Fibroblast of peridontal ligament (primary cell): ENCODE measurements at regions not wholly inside any gene's neighbourhood (a gene's known extent, or its start where the extent isn't known, plus 50 kb on each side); places are given as distances from the start of the nearest gene placed in this dataset.
A peak's percentile ranks its signal among the peaks of the same experiment; 100 is the strongest.
"Not testable (repeated sequence)": the region's sequence is repeated elsewhere in the genome, so short reads cannot be mapped to it uniquely, and the experiment has no call there.

Experiments
- DNase-seq: peaks from one replicate; pipeline ENCODE4 v3.0.0-alpha.2; 2010; ENCODE audit errors: extremely low read depth

DNA sequence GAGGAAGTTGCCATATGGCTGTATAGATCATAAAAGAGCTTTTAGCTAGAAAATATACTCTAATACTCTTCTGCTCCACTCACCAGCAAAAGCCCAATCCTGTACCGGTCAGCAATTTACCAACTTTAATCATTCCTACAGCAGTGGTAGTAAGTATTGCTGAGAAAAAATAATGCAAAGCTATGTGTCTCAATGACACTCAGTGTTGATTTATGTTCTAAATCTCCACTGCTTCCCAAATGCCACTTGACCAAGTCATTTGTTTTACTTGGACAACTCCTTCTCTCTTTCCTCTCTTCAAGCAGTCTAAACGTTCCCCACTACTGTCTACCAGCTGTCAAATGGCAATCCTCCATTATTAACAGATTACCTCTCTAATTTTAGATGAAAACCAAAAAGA is 201.8 kb upstream of the GK2 start:
- DNase-seq, result no peak

GRCh38 chr4:79607979-79608378 is 200.0 kb upstream of the GK2 start:
- no peak for DNase-seq

- no peak for DNase-seq
Measured at GRCh38 chr4:79604152-79604551, 196.1 kb upstream of the GK2 start.

GRCh38 chr4:79603681-79604080 is 195.7 kb upstream of the GK2 start:
- DNase-seq, result no peak

GRCh38 chr4:79599691-79600090 is 191.7 kb upstream of the GK2 start:
- no peak for DNase-seq

DNA sequence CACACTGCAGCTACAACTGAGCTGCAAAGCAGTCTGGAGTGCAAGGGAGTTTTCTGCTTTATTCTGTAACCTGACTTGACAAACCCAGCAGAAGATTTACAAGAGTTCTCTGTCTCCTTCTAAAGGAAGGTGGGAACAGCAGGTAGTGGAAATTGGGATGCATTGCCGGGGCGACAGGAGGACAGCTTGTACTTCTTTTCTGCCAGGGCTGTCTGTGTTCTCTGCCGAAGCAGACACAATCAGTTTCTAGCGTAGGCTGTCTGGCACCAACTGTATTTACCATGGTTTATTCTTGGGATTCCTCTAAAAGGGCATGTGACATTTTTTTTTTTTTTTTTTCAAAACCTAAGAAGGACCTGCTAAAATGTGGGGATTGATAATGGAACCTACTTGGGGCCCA is 190.8 kb upstream of the GK2 start:
- no peak for DNase-seq

GRCh38 chr4:79598214-79598613 is 190.2 kb upstream of the GK2 start:
- DNase-seq, result no peak

- DNase-seq, result peak; percentile 95
Measured at GRCh38 chr4:79597266-79597665, 189.2 kb upstream of the GK2 start.

GRCh38 chr4:79592218-79592617 is 184.2 kb upstream of the GK2 start:
- DNase-seq, result not testable (repeated sequence)

DNA sequence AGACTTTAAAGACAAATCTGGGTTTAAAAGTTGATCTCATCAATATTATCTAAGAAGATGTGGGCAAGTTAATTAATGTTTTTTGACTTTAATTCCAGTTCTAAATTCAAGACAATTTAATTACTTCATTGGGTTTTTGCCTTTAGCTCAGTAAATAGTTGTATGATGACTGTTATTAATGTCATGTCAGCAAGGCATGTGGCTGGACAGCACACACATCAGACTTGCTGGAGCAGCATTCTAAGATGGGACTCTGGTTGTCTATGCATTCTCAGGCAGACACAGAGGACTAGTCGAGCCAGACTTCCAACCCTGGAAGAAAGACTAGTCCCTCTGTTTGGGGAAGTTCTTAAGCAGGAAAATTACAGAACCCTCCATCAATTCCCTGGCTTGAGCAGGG is 180.7 kb upstream of the GK2 start:
- DNase-seq, result no peak

DNA sequence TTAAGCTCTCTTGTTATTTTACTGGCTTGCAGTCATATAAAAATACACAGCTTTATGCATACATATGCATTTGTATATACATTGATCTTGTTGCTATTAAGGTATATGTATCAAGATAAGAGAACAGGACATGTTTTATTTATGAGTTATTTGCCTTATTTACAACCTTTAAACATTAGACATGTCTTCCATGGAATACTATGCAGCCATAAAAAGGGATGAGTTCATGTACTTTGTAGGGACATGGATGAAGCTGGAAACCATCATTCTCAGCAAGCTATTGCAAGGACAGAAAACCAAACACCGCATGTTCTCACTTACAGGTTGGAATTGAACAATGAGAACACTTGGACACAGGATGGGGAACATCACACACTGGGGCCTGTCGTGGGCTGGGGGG is 179.2 kb upstream of the GK2 start:
- DNase-seq, result not testable (repeated sequence)

- DNase-seq, result no peak
Measured at GRCh38 chr4:79585834-79586233, 177.8 kb upstream of the GK2 start.

DNA sequence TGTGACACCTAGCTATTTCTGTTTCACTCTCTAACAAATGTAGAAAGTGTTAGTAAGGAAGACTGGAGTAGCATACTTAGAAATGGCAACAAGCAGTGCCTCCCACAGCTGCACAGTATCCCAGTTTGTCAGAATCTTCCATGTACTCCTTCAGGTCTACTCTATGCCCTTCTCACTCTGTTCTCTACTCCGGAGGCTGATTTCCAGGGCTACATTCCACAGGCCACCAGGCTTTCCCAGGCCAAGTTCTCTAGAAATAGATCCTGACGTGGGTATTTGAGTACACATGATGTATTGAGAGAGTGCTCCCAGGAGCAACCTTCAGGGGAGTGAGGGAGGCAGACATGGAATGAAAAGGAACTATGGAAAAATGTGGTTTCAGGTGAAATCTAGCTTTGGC is 177.3 kb upstream of the GK2 start:
- no peak for DNase-seq

- DNase-seq, result no peak
Measured at GRCh38 chr4:79584902-79585301, 176.9 kb upstream of the GK2 start.

GRCh38 chr4:79584352-79584751 is 176.3 kb upstream of the GK2 start:
- DNase-seq, result no peak

DNA sequence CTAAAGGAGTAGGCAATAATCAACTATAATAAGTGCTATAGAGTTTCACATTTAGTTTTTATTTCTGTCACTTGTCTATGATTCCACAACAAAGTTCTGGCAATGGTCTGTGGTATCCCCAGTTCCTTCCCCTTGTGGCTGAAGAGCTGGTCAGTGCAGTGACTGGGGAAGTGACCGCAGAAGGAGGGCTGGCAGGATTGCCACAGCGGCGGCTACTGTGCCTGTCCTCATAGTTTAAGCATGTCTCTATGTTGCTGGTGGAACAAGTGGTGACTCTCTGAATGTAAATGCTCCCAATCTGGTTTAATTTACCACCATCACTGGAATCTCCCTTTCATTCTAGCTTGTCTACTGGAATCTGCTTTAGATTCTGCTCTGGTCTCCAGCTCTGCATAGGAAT is 170.6 kb upstream of the GK2 start:
- DNase-seq, result no peak

DNA sequence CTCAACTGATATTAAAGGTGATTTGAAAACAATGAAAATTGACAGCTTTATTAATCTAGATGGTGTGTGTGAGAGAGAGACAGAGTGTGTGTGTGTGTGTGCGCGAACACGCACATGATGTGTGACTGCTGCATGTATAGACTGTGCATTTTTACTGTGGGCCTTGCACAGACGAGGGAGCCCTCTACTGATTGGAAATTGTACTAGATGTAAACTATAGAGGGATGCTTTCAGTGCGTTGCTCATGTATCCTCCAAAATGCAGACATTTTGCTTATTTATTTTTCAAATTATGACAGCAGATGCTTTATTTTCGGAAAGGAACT is 168.4 kb upstream of the GK2 start:
- peak; percentile 38 for DNase-seq

GRCh38 chr4:79575709-79576428 is 167.8 kb upstream of the GK2 start:
- peak; percentile 81 for DNase-seq

- peak; percentile 20 for DNase-seq
Measured at GRCh38 chr4:79574741-79575451, 166.9 kb upstream of the GK2 start.

DNA sequence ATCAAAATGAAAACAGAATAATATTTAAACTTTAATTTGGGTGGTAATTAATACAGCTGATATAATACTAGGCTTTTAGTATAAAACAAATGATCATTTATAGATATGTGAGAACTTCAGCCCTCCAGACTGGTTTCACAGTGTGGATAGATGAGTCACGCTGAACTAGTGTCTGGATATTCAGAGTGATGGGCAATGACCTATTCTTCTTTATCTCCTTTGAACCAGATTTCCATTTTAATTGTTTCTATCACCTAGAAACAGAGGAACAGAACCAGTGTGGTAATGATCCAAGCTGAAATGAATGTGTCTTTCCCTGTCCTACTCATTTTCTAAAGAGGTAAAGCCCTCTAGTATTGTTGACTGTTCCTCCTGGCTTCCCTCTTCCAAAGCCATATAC is 155.2 kb upstream of the GK2 start:
- no peak for DNase-seq

GRCh38 chr4:79561751-79562150 is 153.7 kb upstream of the GK2 start:
- no peak for DNase-seq

- DNase-seq, result not testable (repeated sequence)
Measured at GRCh38 chr4:79559398-79559797, 151.4 kb upstream of the GK2 start.

- no peak for DNase-seq
Measured at GRCh38 chr4:79552311-79552710, 144.3 kb upstream of the GK2 start.

- no peak for DNase-seq
Measured at GRCh38 chr4:79551555-79551954, 143.5 kb upstream of the GK2 start.
